Smooth muscle cell (in vitro differentiated cells): ENCODE measurements at regions not wholly inside any gene's neighbourhood (a gene's known extent, or its start where the extent isn't known, plus 50 kb on each side); places are given as distances from the start of the nearest gene placed in this dataset.
"Not testable (repeated sequence)": the region's sequence is repeated elsewhere in the genome, so short reads cannot be mapped to it uniquely, and the experiment has no call there.

Experiments used
- DNase-seq: peaks from one replicate; lab custom pipeline; 2025; ENCODE audit not compliant: unreplicated experiment; lab: John Stamatoyannopoulos, UW
- H2AFZ ChIP-seq: fragments of 200-600 bp; sonication (generic); 2 replicates; pipeline ENCODE4 v1.6.0; 2016; ENCODE audit warnings: antibody characterized with exemption, low read depth, mild to moderate bottlenecking
- H3F3A ChIP-seq: fragments of 200-600 bp; sonication (generic); 2 replicates; pipeline ENCODE4 v1.6.0; 2017; ENCODE audit warnings: antibody characterized with exemption, low read depth
- H3K27ac ChIP-seq: fragments of 200-600 bp; sonication (generic); 2 replicates; pipeline ENCODE4 v1.5.1; 2016; ENCODE audit warnings: low read depth, mild to moderate bottlenecking
- H3K27me3 ChIP-seq: fragments of 200-600 bp; sonication (generic); 2 replicates; pipeline ENCODE4 v1.6.1; 2016; ENCODE audit warnings: low read depth, mild to moderate bottlenecking
- H3K36me3 ChIP-seq: fragments of 200-600 bp; sonication (generic); 2 replicates; pipeline ENCODE4 v1.5.1; 2016; ENCODE audit warnings: low read depth
- H3K4me1 ChIP-seq: fragments of 200-600 bp; sonication (generic); 2 replicates; pipeline ENCODE4 v1.5.1; 2016; ENCODE audit warnings: low read depth
- H3K4me2 ChIP-seq: fragments of 200-600 bp; sonication (generic); 2 replicates; pipeline ENCODE4 v1.6.0; 2016; ENCODE audit warnings: mild to moderate bottlenecking
- H3K4me3 ChIP-seq: fragments of 200-600 bp; sonication (generic); 2 replicates; pipeline ENCODE4 v1.5.1; 2016; ENCODE audit warnings: mild to moderate bottlenecking
- H3K79me2 ChIP-seq: fragments of 200-600 bp; sonication (generic); 2 replicates; pipeline ENCODE4 v1.6.0; 2016; ENCODE audit warnings: low read depth, mild to moderate bottlenecking
- H3K9ac ChIP-seq: fragments of 200-600 bp; sonication (generic); 2 replicates; pipeline ENCODE4 v1.6.0; 2016; ENCODE audit warnings: low read depth
- H3K9me3 ChIP-seq: fragments of 200-600 bp; sonication (generic); replicated peaks from 2 replicates; pipeline ENCODE4 v1.5.1; 2016; ENCODE audit warnings: low read depth
- H4K20me1 ChIP-seq: fragments of 200-600 bp; sonication (generic); 2 replicates; pipeline ENCODE4 v1.6.0; 2016; ENCODE audit warnings: low read depth
- CTCF ChIP-seq: fragments of 200-600 bp; sonication (generic); IDR thresholded peaks from 2 replicates; pipeline ENCODE4 v1.5.1; 2017; ENCODE audit warnings: borderline replicate concordance, mild to moderate bottlenecking, antibody characterized with exemption; ENCODE audit not compliant: insufficient read depth, poor library complexity, severe bottlenecking
- WGBS: methylation state at CpG from one replicate; pipeline ENCODE4 v1.1.7; 2016; ENCODE audit warnings: low lambda C conversion rate; 5-methylcytosine and 5-hydroxymethylcytosine counted together

GRCh38 chr22:25426530-25427308, 137.8 kb upstream of the GRK3 start:
- 68% methylated on average over 9 of the region's 10 CpGs for WGBS
- not testable (repeated sequence) for H2AFZ ChIP-seq

DNA sequence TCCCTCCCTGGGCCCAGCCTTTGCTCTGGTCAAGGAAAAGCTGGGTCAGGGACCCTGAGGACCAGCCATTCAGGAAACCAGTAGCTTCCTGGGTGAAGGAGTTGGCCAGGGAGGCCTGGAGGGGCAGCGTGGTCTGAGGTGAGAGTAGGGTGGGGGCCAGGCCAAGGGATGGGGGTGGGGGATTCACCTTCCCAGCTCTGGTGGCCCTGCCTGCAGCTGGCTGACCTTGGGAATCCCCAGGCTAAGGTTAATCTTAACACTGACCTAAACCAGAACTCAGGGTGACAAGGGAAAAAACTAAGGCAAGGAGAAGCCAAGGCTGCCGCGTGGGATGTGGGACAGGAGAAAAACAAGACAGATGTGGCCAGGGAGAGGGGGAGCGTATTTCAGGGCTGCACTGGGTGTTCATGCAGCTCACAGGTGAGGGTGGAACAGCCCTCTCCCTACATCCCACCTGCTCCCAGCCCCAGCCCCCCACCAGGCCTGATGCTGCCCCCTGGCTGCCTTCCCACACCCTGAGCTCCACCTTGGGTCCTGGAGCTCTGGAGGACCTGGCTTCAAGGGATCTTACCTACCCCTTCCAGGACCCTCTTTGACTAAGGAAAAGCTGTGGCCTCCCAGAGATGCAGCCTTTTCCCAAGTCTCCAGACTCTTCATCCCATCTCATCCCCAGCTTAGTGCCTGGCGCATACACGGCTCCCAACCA, 132.7 kb upstream of the GRK3 start:
- H3K4me3 ChIP-seq, H3K9ac ChIP-seq, H3F3A ChIP-seq, H4K20me1 ChIP-seq, H3K36me3 ChIP-seq, H3K9me3 ChIP-seq, H3K4me1 ChIP-seq, H3K4me2 ChIP-seq, DNase-seq, H3K79me2 ChIP-seq, H2AFZ ChIP-seq, H3K27ac ChIP-seq: not testable (repeated sequence)
- H3K27me3 ChIP-seq, result peaks cover 12% of the 10 kb centered on the region
- WGBS, result 86% methylated on average over 3 of the region's 6 CpGs

More at GRCh38 chr22:25426530-25427308, 137.8 kb upstream of the GRK3 start:
- not testable (repeated sequence) for H3K9ac ChIP-seq, H3K4me1 ChIP-seq, H3K36me3 ChIP-seq, H3K4me3 ChIP-seq, DNase-seq, H3F3A ChIP-seq, H3K9me3 ChIP-seq, H3K27ac ChIP-seq, H4K20me1 ChIP-seq, H3K4me2 ChIP-seq, H3K79me2 ChIP-seq
- TF ChIP-seq CTCF, result peak; percentile 26
- peaks cover 34% of the 10 kb centered on the region for H3K27me3 ChIP-seq

GRCh38 chr22:25433381-25433970, 131.0 kb upstream of the GRK3 start:
- WGBS, result 79% methylated on average over 8 of the region's 8 CpGs
- H3K79me2 ChIP-seq, H2AFZ ChIP-seq, H3K9ac ChIP-seq, H3K4me3 ChIP-seq, H3K36me3 ChIP-seq, H3K4me2 ChIP-seq, H3K27ac ChIP-seq, H3K27me3 ChIP-seq, DNase-seq, H3F3A ChIP-seq, H3K9me3 ChIP-seq, H3K4me1 ChIP-seq, H4K20me1 ChIP-seq: not testable (repeated sequence)

DNA sequence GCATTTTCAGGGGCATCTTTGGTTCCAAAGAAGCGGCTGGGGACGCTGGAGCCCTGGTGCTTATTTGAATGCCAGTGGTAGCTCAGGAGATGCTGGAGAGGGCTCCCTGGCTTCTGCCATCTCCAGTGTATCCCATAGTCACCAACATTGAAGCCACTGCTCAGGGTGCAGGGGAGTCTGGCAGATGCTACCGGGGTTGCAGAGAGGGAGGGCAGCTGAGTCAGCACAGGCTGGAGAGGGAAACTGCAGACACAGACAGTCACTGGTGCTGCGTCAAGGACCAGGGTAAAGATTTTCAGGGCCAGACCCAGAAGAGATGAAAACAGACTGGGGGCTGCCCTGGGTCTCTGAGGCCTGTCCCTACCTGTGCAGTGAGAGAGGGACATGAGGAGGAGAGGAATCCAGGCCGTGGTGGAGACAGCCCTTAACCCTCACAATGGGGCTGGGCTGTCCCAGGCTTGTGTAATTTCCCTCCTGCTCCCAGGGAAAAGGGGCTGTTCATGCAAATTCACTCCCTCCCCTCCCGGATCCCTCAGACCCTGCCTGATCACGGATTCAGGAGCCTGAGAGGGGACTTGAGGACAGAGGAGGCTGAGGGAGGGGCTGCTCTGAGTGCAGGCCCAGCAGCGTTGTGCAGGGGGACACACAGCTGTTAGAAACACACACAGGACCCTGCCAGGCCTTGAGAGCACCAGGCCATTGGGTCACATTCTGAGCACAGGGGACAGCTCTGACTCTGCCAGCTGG, 126.9 kb upstream of the GRK3 start:
- Histone ChIP-seq H2AFZ (no peak overlapping the region), H3K79me2 (no peaks in the 10 kb centered on the region)

More for the DNA sequence above, 126.9 kb upstream of the GRK3 start:
- Histone ChIP-seq H3K9me3 (no peaks in the 10 kb centered on the region), H3K4me3 (no peak overlapping the region), H3K27me3 (peaks cover 9% of the 10 kb centered on the region), H3K4me1 (no peaks in the 10 kb centered on the region), H3K9ac (no peak overlapping the region), H3K36me3 (no peaks in the 10 kb centered on the region), H3F3A (no peaks in the 10 kb centered on the region), H3K4me2 (no peak overlapping the region), H4K20me1 (no peaks in the 10 kb centered on the region), H3K27ac (no peak overlapping the region)
- WGBS, result 70% methylated on average over 8 of the region's 8 CpGs
- no peak for DNase-seq
- TF ChIP-seq CTCF, result no peak
